Neural cell (in vitro differentiated cells): ENCODE measurements at regions not wholly inside any gene's neighbourhood (a gene's known extent, or its start where the extent isn't known, plus 50 kb on each side); places are given as distances from the start of the nearest gene placed in this dataset.

ENCODE experiments used
- H2AFZ ChIP-seq: fragments of 200-600, 300-800 bp; sonication (generic), shearing (Covaris generic); 2 replicates; pipeline ENCODE4 v1.6.0; 2014; ENCODE audit warnings: low read depth, mild to moderate bottlenecking, antibody characterized with exemption, low read length, moderate library complexity
- H3F3A ChIP-seq: fragments of 200-600 bp; shearing (Covaris generic); 2 replicates; pipeline ENCODE4 v1.6.1; 2016; ENCODE audit warnings: mild to moderate bottlenecking, moderate library complexity, mixed read lengths, antibody characterized with exemption, low read length; ENCODE audit not compliant: insufficient read depth, poor library complexity, severe bottlenecking
- H3K27ac ChIP-seq: fragments of 200-600, 300-800 bp; sonication (generic), shearing (Covaris generic); 2 replicates; pipeline ENCODE4 v1.5.1; 2014; ENCODE audit warnings: mild to moderate bottlenecking, low read length, moderate library complexity
- H3K27me3 ChIP-seq: fragments of 300-800, 200-600 bp; sonication (generic), shearing (Covaris generic); 2 replicates; pipeline ENCODE4 v1.6.0; 2014; ENCODE audit warnings: mild to moderate bottlenecking, low read depth, low read length, moderate library complexity; ENCODE audit not compliant: insufficient read depth
- H3K36me3 ChIP-seq: fragments of 300-800, 200-600 bp; sonication (generic), shearing (Covaris generic); 2 replicates; pipeline ENCODE4 v1.5.1; 2014; ENCODE audit warnings: mild to moderate bottlenecking, antibody characterized with exemption, low read length, moderate library complexity; ENCODE audit not compliant: insufficient read depth
- H3K4me2 ChIP-seq: fragments of 300-800, 200-600 bp; sonication (generic), shearing (Covaris generic); 2 replicates; pipeline ENCODE4 v1.6.0; 2014; ENCODE audit warnings: mild to moderate bottlenecking, low read length
- H3K4me3 ChIP-seq: fragments of 300-800, 200-600 bp; sonication (generic), shearing (Covaris generic); 2 replicates; pipeline ENCODE4 v1.5.1; 2014; ENCODE audit warnings: mild to moderate bottlenecking, low read length, moderate library complexity
- H3K79me2 ChIP-seq: fragments of 200-600 bp; shearing (Covaris generic); replicated peaks from 2 replicates; pipeline ENCODE4 v1.6.0; 2014; ENCODE audit warnings: mild to moderate bottlenecking, low read length, moderate library complexity; ENCODE audit not compliant: insufficient read depth
- H3K9ac ChIP-seq: fragments of 300-800, 200-600 bp; sonication (generic), shearing (Covaris generic); 2 replicates; pipeline ENCODE4 v1.6.1; 2016; ENCODE audit warnings: mild to moderate bottlenecking, low read length, mixed read lengths
- H3K9me2 ChIP-seq: fragments of 200-600 bp; shearing (Covaris generic); 2 replicates; pipeline ENCODE4 v1.6.1; 2016; ENCODE audit warnings: mild to moderate bottlenecking, low read length, mixed read lengths; ENCODE audit not compliant: insufficient read depth
- H3K9me3 ChIP-seq: fragments of 200-600, 300-800 bp; sonication (generic), shearing (Covaris generic); 2 replicates; pipeline ENCODE4 v1.6.1; 2016; ENCODE audit warnings: mild to moderate bottlenecking, mixed run types, low read length, moderate library complexity, mixed read lengths
- H4K20me1 ChIP-seq: fragments of 200-600 bp; shearing (Covaris generic); 2 replicates; pipeline ENCODE4 v1.6.1; 2016; ENCODE audit warnings: mild to moderate bottlenecking, mixed run types; ENCODE audit not compliant: insufficient read depth
- EP300 ChIP-seq: fragments of 450-650 bp; conservative IDR thresholded peaks from 2 replicates; pipeline ENCODE4 v1.6.1; 2014; ENCODE audit warnings: antibody characterized with exemption, mild to moderate bottlenecking, moderate library complexity; ENCODE audit not compliant: poor library complexity, severe bottlenecking
- EZH2 ChIP-seq: fragments of 200-600, 300-800 bp; shearing (Covaris generic), sonication (generic); IDR thresholded peaks from 2 replicates; pipeline ENCODE4 v1.6.1; 2014; ENCODE audit warnings: antibody characterized with exemption, low read length, borderline replicate concordance, mild to moderate bottlenecking; ENCODE audit not compliant: insufficient read depth, poor library complexity, severe bottlenecking
- MXI1 ChIP-seq: fragments of 450-650 bp; conservative IDR thresholded peaks from 2 replicates; pipeline ENCODE4 v1.6.1; 2014; ENCODE audit warnings: antibody characterized with exemption, mild to moderate bottlenecking; ENCODE audit not compliant: poor library complexity, severe bottlenecking
- POLR2AphosphoS5 ChIP-seq: IDR thresholded peaks from 2 replicates; pipeline ENCODE4 v1.6.1; 2012
- RAD21 ChIP-seq: fragments of 450-650 bp; conservative IDR thresholded peaks from 2 replicates; pipeline ENCODE4 v1.6.1; 2014; ENCODE audit warnings: antibody characterized with exemption, mild to moderate bottlenecking, moderate library complexity
- SMC3 ChIP-seq: fragments of 450-650 bp; conservative IDR thresholded peaks from 2 replicates; pipeline ENCODE4 v1.6.1; 2014; ENCODE audit warnings: antibody characterized with exemption, mild to moderate bottlenecking, moderate library complexity; ENCODE audit not compliant: poor library complexity
- TAF1 ChIP-seq: IDR thresholded peaks from 2 replicates; pipeline ENCODE4 v1.6.1; 2012; ENCODE audit warnings: low read depth
- TF ChIP-seq, protein P1 (sequence below): IDR thresholded peaks from 2 replicates; pipeline ENCODE4 v1.6.1; 2012; ENCODE audit warnings: borderline replicate concordance
- TF ChIP-seq, protein P2 (sequence below): fragments of 450-650 bp; IDR thresholded peaks from 2 replicates; pipeline ENCODE4 v1.5.1; 2014; ENCODE audit warnings: antibody characterized with exemption, mild to moderate bottlenecking, moderate library complexity; ENCODE audit not compliant: poor library complexity, severe bottlenecking

- Histone ChIP-seq H3K9me3 (no peaks in the 10 kb centered on the region), H3K36me3 (no peaks in the 10 kb centered on the region), H3F3A (no peaks in the 10 kb centered on the region), H3K27me3 (no peaks in the 10 kb centered on the region), H2AFZ (no peak overlapping the region), H3K79me2 (no peaks in the 10 kb centered on the region), H3K9me2 (no peaks in the 10 kb centered on the region), H3K4me2 (no peak overlapping the region), H3K4me3 (no peak overlapping the region), H4K20me1 (no peaks in the 10 kb centered on the region), H3K9ac (no peak overlapping the region), H3K27ac (no peak overlapping the region)
- TF ChIP-seq, protein P1, sequence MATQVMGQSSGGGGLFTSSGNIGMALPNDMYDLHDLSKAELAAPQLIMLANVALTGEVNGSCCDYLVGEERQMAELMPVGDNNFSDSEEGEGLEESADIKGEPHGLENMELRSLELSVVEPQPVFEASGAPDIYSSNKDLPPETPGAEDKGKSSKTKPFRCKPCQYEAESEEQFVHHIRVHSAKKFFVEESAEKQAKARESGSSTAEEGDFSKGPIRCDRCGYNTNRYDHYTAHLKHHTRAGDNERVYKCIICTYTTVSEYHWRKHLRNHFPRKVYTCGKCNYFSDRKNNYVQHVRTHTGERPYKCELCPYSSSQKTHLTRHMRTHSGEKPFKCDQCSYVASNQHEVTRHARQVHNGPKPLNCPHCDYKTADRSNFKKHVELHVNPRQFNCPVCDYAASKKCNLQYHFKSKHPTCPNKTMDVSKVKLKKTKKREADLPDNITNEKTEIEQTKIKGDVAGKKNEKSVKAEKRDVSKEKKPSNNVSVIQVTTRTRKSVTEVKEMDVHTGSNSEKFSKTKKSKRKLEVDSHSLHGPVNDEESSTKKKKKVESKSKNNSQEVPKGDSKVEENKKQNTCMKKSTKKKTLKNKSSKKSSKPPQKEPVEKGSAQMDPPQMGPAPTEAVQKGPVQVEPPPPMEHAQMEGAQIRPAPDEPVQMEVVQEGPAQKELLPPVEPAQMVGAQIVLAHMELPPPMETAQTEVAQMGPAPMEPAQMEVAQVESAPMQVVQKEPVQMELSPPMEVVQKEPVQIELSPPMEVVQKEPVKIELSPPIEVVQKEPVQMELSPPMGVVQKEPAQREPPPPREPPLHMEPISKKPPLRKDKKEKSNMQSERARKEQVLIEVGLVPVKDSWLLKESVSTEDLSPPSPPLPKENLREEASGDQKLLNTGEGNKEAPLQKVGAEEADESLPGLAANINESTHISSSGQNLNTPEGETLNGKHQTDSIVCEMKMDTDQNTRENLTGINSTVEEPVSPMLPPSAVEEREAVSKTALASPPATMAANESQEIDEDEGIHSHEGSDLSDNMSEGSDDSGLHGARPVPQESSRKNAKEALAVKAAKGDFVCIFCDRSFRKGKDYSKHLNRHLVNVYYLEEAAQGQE = no peak
- no peak for TF ChIP-seq RAD21
Measured at GRCh38 chr17:65400701-65401100, 160.7 kb downstream of the AXIN2 start.

DNA sequence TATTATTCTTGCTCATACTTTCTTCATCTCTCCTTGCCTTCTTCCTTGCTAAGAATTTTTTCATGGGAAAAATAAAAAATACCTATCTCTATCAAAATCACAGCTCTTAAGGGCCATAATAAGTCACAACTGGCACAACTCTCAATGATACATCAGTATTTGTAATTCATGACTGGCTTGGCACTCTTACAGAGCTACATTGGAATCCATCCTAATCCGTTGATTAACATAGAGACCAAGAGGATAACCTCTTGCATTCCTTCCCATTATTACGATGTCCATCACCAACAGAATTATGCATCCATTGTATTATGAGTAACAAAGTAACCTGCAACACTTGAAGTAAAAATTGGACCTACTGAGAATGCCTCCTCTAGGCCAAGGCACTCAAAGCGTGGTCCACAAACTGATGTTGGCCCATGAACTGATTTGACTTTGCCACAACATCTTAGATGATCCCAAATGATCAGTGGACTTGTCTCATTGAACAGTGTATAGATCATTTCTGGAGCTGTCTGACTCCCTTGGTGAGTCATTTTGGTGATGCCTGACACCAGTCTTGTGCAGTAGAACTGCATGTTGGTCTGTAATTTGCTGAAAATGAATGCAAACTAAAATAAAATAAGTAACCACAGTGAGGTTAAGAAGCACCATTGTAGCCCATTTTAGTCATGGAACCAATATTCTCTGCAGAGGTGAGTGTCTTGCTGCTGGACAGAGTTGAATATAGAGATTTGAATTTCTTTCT, 163.2 kb downstream of the AXIN2 start:
- Histone ChIP-seq H3K4me3 (no peak overlapping the region), H3K4me2 (no peak overlapping the region), H3K9me2 (no peaks in the 10 kb centered on the region), H3K36me3 (no peaks in the 10 kb centered on the region), H2AFZ (no peak overlapping the region), H3K27ac (no peak overlapping the region), H3K9me3 (no peaks in the 10 kb centered on the region), H3K9ac (no peak overlapping the region), H3F3A (no peaks in the 10 kb centered on the region), H3K79me2 (no peaks in the 10 kb centered on the region), H4K20me1 (no peaks in the 10 kb centered on the region), H3K27me3 (no peaks in the 10 kb centered on the region)
- TF ChIP-seq RAD21 (no peak), POLR2AphosphoS5 (no peak), SMC3 (no peak), TAF1 (no peak), EP300 (no peak), EZH2 (no peak), MXI1 (no peak)
- TF ChIP-seq, protein P2, sequence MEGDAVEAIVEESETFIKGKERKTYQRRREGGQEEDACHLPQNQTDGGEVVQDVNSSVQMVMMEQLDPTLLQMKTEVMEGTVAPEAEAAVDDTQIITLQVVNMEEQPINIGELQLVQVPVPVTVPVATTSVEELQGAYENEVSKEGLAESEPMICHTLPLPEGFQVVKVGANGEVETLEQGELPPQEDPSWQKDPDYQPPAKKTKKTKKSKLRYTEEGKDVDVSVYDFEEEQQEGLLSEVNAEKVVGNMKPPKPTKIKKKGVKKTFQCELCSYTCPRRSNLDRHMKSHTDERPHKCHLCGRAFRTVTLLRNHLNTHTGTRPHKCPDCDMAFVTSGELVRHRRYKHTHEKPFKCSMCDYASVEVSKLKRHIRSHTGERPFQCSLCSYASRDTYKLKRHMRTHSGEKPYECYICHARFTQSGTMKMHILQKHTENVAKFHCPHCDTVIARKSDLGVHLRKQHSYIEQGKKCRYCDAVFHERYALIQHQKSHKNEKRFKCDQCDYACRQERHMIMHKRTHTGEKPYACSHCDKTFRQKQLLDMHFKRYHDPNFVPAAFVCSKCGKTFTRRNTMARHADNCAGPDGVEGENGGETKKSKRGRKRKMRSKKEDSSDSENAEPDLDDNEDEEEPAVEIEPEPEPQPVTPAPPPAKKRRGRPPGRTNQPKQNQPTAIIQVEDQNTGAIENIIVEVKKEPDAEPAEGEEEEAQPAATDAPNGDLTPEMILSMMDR = no peak
- TF ChIP-seq, protein P1 = no peak
